K562 (cell line): ENCODE measurements at regions not wholly inside any gene's neighbourhood (a gene's known extent, or its start where the extent isn't known, plus 50 kb on each side); places are given as distances from the start of the nearest gene placed in this dataset.
A peak's percentile ranks its signal among the peaks of the same experiment; 100 is the strongest.

Experiments
- ATAC-seq: fragments of 200-7000 bp; cut with Tn5 transposase; 3 replicates; pipeline ENCODE4 v1.9.1; 2020; ENCODE audit warnings: moderate library complexity
- BruUV-seq: library from RNA; stranded (reverse); fragments of 400-500 nt; replicated peaks from 2 replicates; lab custom pipeline; 2021; lab: Mats Ljungman, UMichigan
- CTCF ChIA-PET: fragments of 300-600 bp; formaldehyde crosslinking; extraction: SDS; loops from one replicate; lab custom pipeline; 2021; ENCODE audit warnings: low intra/inter-chr PET ratio; lab: Yijun Ruan, JAX
- POLR2A ChIA-PET: fragments of 300-600, 350-650 bp; sonication (Branson Sonifier 250); formaldehyde crosslinking; extraction: SDS; loops from one replicate; lab custom pipeline; 2021; ENCODE audit warnings: antibody characterized with exemption, inconsistent platforms; lab: Yijun Ruan, JAX
- DNase-seq, 4 experiments: peaks; one replicate each; pipeline versions ENCODE4 v3.0.0 to v3.0.0-alpha.2; 2011 to 2018; ENCODE audit warnings: low spot score in 3 of 4, mixed read lengths in 3 of 4; ENCODE audit errors: extremely low read depth in 1 of 4
- FAIRE-seq: peaks from 2 replicates; lab custom pipeline; 2011; peaks lifted over from hg19 to GRCh38; lab: Jason Lieb, UNC
- H2AFZ ChIP-seq: 2 replicates; pipeline ENCODE4 v1.6.0; 2011; ENCODE audit warnings: low read depth, low read length, control low read depth, inconsistent platforms
- H3K27ac ChIP-seq: fragments of 200-600 bp; 3 replicates; pipeline ENCODE4 v1.8.0; 2011; ENCODE audit warnings: low read depth, mild to moderate bottlenecking, control low read depth, inconsistent platforms, low read length, moderate library complexity, mixed read lengths; ENCODE audit errors: extremely low read depth
- H3K27me3 ChIP-seq, 2 experiments: fragments of 300-600 bp in 1 of 2; 2 replicates in 1 of 2; 3 replicates in 1 of 2; pipeline versions ENCODE4 v1.6.0 to v1.8.0; 2011; ENCODE audit warnings: inconsistent platforms in 2 of 2, low read length in 2 of 2, mild to moderate bottlenecking in 1 of 2, mixed read lengths in 1 of 2, moderate library complexity in 1 of 2; ENCODE audit not compliant: control insufficient read depth in 2 of 2, insufficient read depth in 2 of 2
- H3K36me3 ChIP-seq: fragments of 300-600 bp; 3 replicates; pipeline ENCODE4 v1.8.0; 2011; ENCODE audit warnings: mild to moderate bottlenecking, low read length, inconsistent platforms; ENCODE audit not compliant: control insufficient read depth, insufficient read depth
- H3K4me1 ChIP-seq, 2 experiments: fragments of 200-600 bp in 1 of 2; replicated peaks in 1 of 2; 2 replicates in 1 of 2; 3 replicates in 1 of 2; pipeline versions ENCODE4 v1.5.1 to v1.8.0; 2011; ENCODE audit warnings: inconsistent platforms in 2 of 2, low read length in 2 of 2, mild to moderate bottlenecking in 1 of 2, mixed read lengths in 1 of 2, moderate library complexity in 1 of 2; ENCODE audit not compliant: control insufficient read depth in 2 of 2, insufficient read depth in 2 of 2
- H3K4me2 ChIP-seq: 2 replicates; pipeline ENCODE4 v1.6.1; 2011; ENCODE audit warnings: low read length, control low read depth, inconsistent platforms, mixed read lengths; ENCODE audit not compliant: insufficient read depth
- H3K4me3 ChIP-seq: fragments of 200-600 bp; sonication (generic), shearing (Covaris generic); 2 replicates; pipeline ENCODE4 v1.5.1; 2016; ENCODE audit warnings: control low read depth, inconsistent platforms
- H3K79me2 ChIP-seq: fragments of 200-600 bp; 3 replicates; pipeline ENCODE4 v1.8.0; 2011; ENCODE audit warnings: low read length, inconsistent platforms; ENCODE audit not compliant: control insufficient read depth, insufficient read depth
- H3K9ac ChIP-seq, 2 experiments: 2 replicates each; pipeline versions ENCODE4 v1.6.0 to v1.6.1; 2011; ENCODE audit warnings: low read depth in 2 of 2, low read length in 2 of 2, control low read depth in 1 of 2, inconsistent platforms in 1 of 2, mild to moderate bottlenecking in 1 of 2, mixed read lengths in 1 of 2; ENCODE audit not compliant: insufficient read depth in 1 of 2
- H3K9me1 ChIP-seq: one replicate; pipeline ENCODE4 v1.6.0; 2011; ENCODE audit warnings: inconsistent platforms, mild to moderate bottlenecking, low read length, moderate library complexity; ENCODE audit not compliant: control insufficient read depth, insufficient read depth
- H3K9me3 ChIP-seq: replicated peaks from 2 replicates; pipeline ENCODE4 v1.5.1; 2011; ENCODE audit warnings: low read depth, low read length, inconsistent platforms; ENCODE audit not compliant: control insufficient read depth, insufficient read depth
- H4K20me1 ChIP-seq: replicated peaks from 2 replicates; pipeline ENCODE4 v1.6.1; 2011; ENCODE audit warnings: low read length, inconsistent platforms, mixed read lengths; ENCODE audit not compliant: control insufficient read depth, insufficient read depth
- COPS2 ChIP-seq: fragments of 450-650 bp; conservative IDR thresholded peaks from 2 replicates; pipeline ENCODE4 v1.6.1; 2016; ENCODE audit warnings: mild to moderate bottlenecking, moderate library complexity
- EP400 ChIP-seq: fragments of 450-650 bp; IDR thresholded peaks from 2 replicates; pipeline ENCODE4 v1.6.1; 2017; ENCODE audit warnings: antibody characterized with exemption, mild to moderate bottlenecking, moderate library complexity
- GABPA ChIP-seq: fragments of 200-800 bp; sonication (Bioruptor generic); conservative IDR thresholded peaks from 2 replicates; pipeline ENCODE4 v1.6.1; 2016; ENCODE audit warnings: low read depth, missing genetic modification characterization, missing compliant biosample characterization
- GABPB1 ChIP-seq: sonication (generic); formaldehyde crosslinking; IDR thresholded peaks from 2 replicates; pipeline ENCODE4 v1.8.0; 2022; ENCODE audit warnings: mild to moderate bottlenecking, missing genetic modification reagents
- KAT2B ChIP-seq: IDR thresholded peaks from one replicate; pipeline ENCODE4 v1.6.1; 2012; ENCODE audit warnings: low read depth, mild to moderate bottlenecking, control low read depth, inconsistent platforms, low read length, moderate library complexity
- MAZ ChIP-seq, 2 experiments: fragments of 450-650 bp in 1 of 2; sonication (generic) in 1 of 2; formaldehyde crosslinking; IDR thresholded peaks in 1 of 2; conservative IDR thresholded peaks in 1 of 2; 2 replicates each; pipeline versions ENCODE4 v1.4.0 to v1.5.0; 2020; ENCODE audit warnings: mild to moderate bottlenecking in 1 of 2, missing genetic modification reagents in 1 of 2
- MBD2 ChIP-seq: sonication (generic); IDR thresholded peaks from 2 replicates; pipeline ENCODE4 v1.6.1; 2016; ENCODE audit warnings: low read depth, borderline replicate concordance
- NR2F6 ChIP-seq: fragments of 450-650 bp; formaldehyde crosslinking; IDR thresholded peaks from 2 replicates; pipeline ENCODE4 v1.4.0; 2020; ENCODE audit warnings: mild to moderate bottlenecking
- SIX5 ChIP-seq, 2 experiments: IDR thresholded peaks; 2 replicates each; pipeline ENCODE4 v1.6.1; 2011; ENCODE audit warnings: low read length in 2 of 2, borderline replicate concordance in 1 of 2, low read depth in 1 of 2, mild to moderate bottlenecking in 1 of 2, moderate library complexity in 1 of 2; ENCODE audit not compliant: insufficient read depth in 1 of 2
- SMARCA4 ChIP-seq: fragments of 450-650 bp; IDR thresholded peaks from 2 replicates; pipeline ENCODE4 v1.6.1; 2016
- WGBS: fragments of 100-300 bp; shearing (Covaris generic); methylation state at CpG from one replicate; pipeline ENCODE4 v1.1.6; 2016; ENCODE audit warnings: low coverage, mixed read lengths; ENCODE audit not compliant: insufficient coverage; ENCODE audit errors: missing lambda C conversion rate; 5-methylcytosine and 5-hydroxymethylcytosine counted together
- in situ Hi-C: fragments of 300-500 bp; cut with MboI; formaldehyde crosslinking; loops from 4 replicates; pipeline ENCODE4 v1.15.0; 2018; ENCODE audit warnings: inconsistent platforms, mixed read lengths
- intact Hi-C: fragments of 100-400 bp; cut with micrococcal nuclease; formaldehyde crosslinking; loops from 2 replicates; pipeline ENCODE4 v1.14.2; 2022

DNA sequence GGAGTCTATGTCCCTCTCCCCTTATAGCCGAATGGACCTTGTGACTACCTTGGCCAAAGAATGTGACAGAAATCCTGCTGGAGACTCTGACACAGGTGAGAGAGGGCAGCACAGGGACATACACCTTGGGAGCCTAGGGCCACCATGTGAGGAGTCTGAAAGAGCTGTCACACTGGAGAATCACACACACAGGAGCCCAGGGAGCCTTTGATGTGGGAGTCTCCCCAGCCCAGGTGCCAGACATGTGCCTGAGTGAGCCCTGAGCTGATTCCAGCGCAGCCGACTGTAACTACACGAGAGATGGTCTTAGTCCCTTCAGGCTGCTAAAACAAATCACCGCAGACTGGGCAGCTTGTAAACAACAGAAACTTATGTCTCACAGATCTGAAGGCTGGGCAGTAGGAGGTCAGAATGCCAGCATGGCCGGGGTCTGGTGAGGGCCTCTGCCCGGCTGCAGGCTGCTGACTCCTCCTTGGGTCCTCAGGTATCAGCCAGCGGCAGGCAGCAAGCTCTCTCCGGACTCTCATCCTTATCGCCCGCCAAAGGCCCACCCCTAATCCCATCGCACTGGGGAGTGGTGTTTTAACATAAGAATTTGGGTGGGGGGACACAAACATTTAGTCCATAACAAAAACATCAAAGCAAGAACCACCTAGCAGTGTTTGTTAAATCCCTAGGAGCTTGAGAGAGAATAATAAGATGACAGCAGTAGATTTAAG, 63.8 kb upstream of the GPR45 start:
- H2AFZ ChIP-seq = no peak overlapping the region
- in situ Hi-C loops (no loop called here), intact Hi-C loops (loop anchor here (5.0 kb wide), 1 partner anchor 60 kb away; no protein-coding TSS in a partner anchor)
- POLR2A ChIA-PET = no interaction called here
- no peaks in the 10 kb centered on the region for H3K9me3 ChIP-seq
- H3K27ac ChIP-seq = no peak overlapping the region
- H3K9ac ChIP-seq = 0 out of 4 replicates have a peak overlapping the region, but pooled peaks of 1 of the 2 experiments have one; percentile 48
- 2% methylated on average over 11 of the region's 12 CpGs for WGBS
- H3K9me1 ChIP-seq = peaks cover 3% of the 10 kb centered on the region
- H3K4me3 ChIP-seq = no peak overlapping the region
- no peak for ATAC-seq
- no peak overlapping the region for H3K4me2 ChIP-seq
- no peak for FAIRE-seq
- no peaks in the 10 kb centered on the region for H4K20me1 ChIP-seq
- H3K36me3 ChIP-seq = no peaks in the 10 kb centered on the region
- H3K4me1 ChIP-seq = peaks cover 3% of the 10 kb centered on the region in 2 experiments; a peak in 1 of 5 replicates
- no TSS peak for BruUV-seq
- H3K79me2 ChIP-seq = no peaks in the 10 kb centered on the region
- DNase-seq = no peak
- TF ChIP-seq NR2F6 (CRISPR knock-in tag) (no peak), GABPB1 (CRISPR knock-in tag) (no peak), GABPA (tag) (no peak), COPS2 (no peak), KAT2B (no peak), SIX5 (IDR thresholded peaks at IDR 0.05; ENCODE audit: borderline replicate concordance in 1 of 2, insufficient read depth in 1 of 2, low read depth in 1 of 2, low read length in 2 of 2) (no peak), MAZ (CRISPR knock-in tag; conservative IDR thresholded peaks at IDR 0.05 in 1 of 2, IDR thresholded peaks at IDR 0.05 in 1 of 2) (no peak), MBD2 (no peak), SMARCA4 (no peak), EP400 (no peak)
- peaks cover 12 to 42% of the 10 kb centered on the region in 2 experiments for H3K27me3 ChIP-seq
- CTCF ChIA-PET = no interaction called here
